ENCODE measurements at regions not wholly inside any gene's neighbourhood (a gene's known extent, or its start where the extent isn't known, plus 50 kb on each side); places are given as distances from the start of the nearest gene placed in this dataset.

GRCh38 chr1:14017531-14017961 lies 317.6 kb downstream of the PRDM2 start:
- no peaks in the 10 kb centered on the region for H3K36me3 Mint-ChIP-seq (ENCODE audit: low read depth)
- H3K9me3 Mint-ChIP-seq, result peaks cover 4% of the 10 kb centered on the region
- H3K4me1 Mint-ChIP-seq, result no peaks in the 10 kb centered on the region
- ATAC-seq (replicated peaks), result no peak
- H3K4me3 Mint-ChIP-seq, result no peak overlapping the region
- H3K27me3 Mint-ChIP-seq, result peaks cover 25% of the 10 kb centered on the region
- H3K27ac Mint-ChIP-seq, result no peak overlapping the region

- H3K4me3 Mint-ChIP-seq, result no peak overlapping the region
- H3K4me1 Mint-ChIP-seq, result no peaks in the 10 kb centered on the region
- no peak for ATAC-seq (replicated peaks)
- peaks cover 4% of the 10 kb centered on the region for H3K9me3 Mint-ChIP-seq
- H3K27me3 Mint-ChIP-seq, result peaks cover 25% of the 10 kb centered on the region
- no peak overlapping the region for H3K27ac Mint-ChIP-seq
- no peaks in the 10 kb centered on the region for H3K36me3 Mint-ChIP-seq (ENCODE audit: low read depth)
Observed at GRCh38 chr1:14019461-14019860, 319.5 kb downstream of the PRDM2 start.

GRCh38 chr1:14020006-14020405 lies 320.0 kb downstream of the PRDM2 start:
- peaks cover 25% of the 10 kb centered on the region for H3K27me3 Mint-ChIP-seq
- H3K4me3 Mint-ChIP-seq, result no peak overlapping the region
- H3K36me3 Mint-ChIP-seq (ENCODE audit: low read depth), result no peaks in the 10 kb centered on the region
- peaks cover 4% of the 10 kb centered on the region for H3K9me3 Mint-ChIP-seq
- ATAC-seq (replicated peaks), result no peak
- no peaks in the 10 kb centered on the region for H3K4me1 Mint-ChIP-seq
- no peak overlapping the region for H3K27ac Mint-ChIP-seq

- peaks cover 11% of the 10 kb centered on the region for H3K27me3 Mint-ChIP-seq
- no peak overlapping the region for H3K27ac Mint-ChIP-seq
- ATAC-seq (replicated peaks), result no peak
- H3K9me3 Mint-ChIP-seq, result peaks cover under 1% of the 10 kb centered on the region
- H3K36me3 Mint-ChIP-seq (ENCODE audit: low read depth), result no peaks in the 10 kb centered on the region
- no peaks in the 10 kb centered on the region for H3K4me1 Mint-ChIP-seq
- H3K4me3 Mint-ChIP-seq, result no peak overlapping the region
Observed at GRCh38 chr1:14027099-14027498, 327.1 kb downstream of the PRDM2 start.

- ATAC-seq (replicated peaks), result no peak
- no peaks in the 10 kb centered on the region for H3K4me1 Mint-ChIP-seq
- no peak overlapping the region for H3K27ac Mint-ChIP-seq
- H3K36me3 Mint-ChIP-seq (ENCODE audit: low read depth), result no peaks in the 10 kb centered on the region
- peaks cover 8% of the 10 kb centered on the region for H3K9me3 Mint-ChIP-seq
- peaks cover 24% of the 10 kb centered on the region for H3K27me3 Mint-ChIP-seq
- no peak overlapping the region for H3K4me3 Mint-ChIP-seq
Observed at GRCh38 chr1:14031461-14031860, 331.5 kb downstream of the PRDM2 start.

- no peaks in the 10 kb centered on the region for H3K4me1 Mint-ChIP-seq
- peaks cover 8% of the 10 kb centered on the region for H3K9me3 Mint-ChIP-seq
- H3K36me3 Mint-ChIP-seq (ENCODE audit: low read depth), result no peaks in the 10 kb centered on the region
- H3K27me3 Mint-ChIP-seq, result peaks cover 29% of the 10 kb centered on the region
- H3K4me3 Mint-ChIP-seq, result no peak overlapping the region
- no peak overlapping the region for H3K27ac Mint-ChIP-seq
- ATAC-seq (replicated peaks), result no peak
Observed at GRCh38 chr1:14034506-14034905, 334.5 kb downstream of the PRDM2 start.

- Mint-ChIP-seq H3K27ac (no peak overlapping the region), H3K27me3 (peaks cover 23% of the 10 kb centered on the region), H3K36me3 (ENCODE audit: low read depth) (no peaks in the 10 kb centered on the region), H3K4me3 (no peak overlapping the region), H3K4me1 (no peaks in the 10 kb centered on the region), H3K9me3 (peaks cover 22% of the 10 kb centered on the region)
- ATAC-seq (replicated peaks), result no peak
Observed at GRCh38 chr1:14037101-14037847, 337.3 kb downstream of the PRDM2 start.

- Mint-ChIP-seq H3K9me3 (peaks cover 23% of the 10 kb centered on the region), H3K27me3 (peaks cover 24% of the 10 kb centered on the region), H3K4me3 (no peak overlapping the region), H3K27ac (no peak overlapping the region), H3K4me1 (no peaks in the 10 kb centered on the region), H3K36me3 (ENCODE audit: low read depth) (no peaks in the 10 kb centered on the region)
- ATAC-seq (replicated peaks), result no peak
Observed at GRCh38 chr1:14039582-14040430, 339.8 kb downstream of the PRDM2 start.

GRCh38 chr1:14049965-14050364 lies 350.0 kb downstream of the PRDM2 start:
- no peaks in the 10 kb centered on the region for H3K36me3 Mint-ChIP-seq (ENCODE audit: low read depth)
- H3K4me1 Mint-ChIP-seq, result no peaks in the 10 kb centered on the region
- no peak for ATAC-seq (replicated peaks)
- H3K27me3 Mint-ChIP-seq, result peaks cover 9% of the 10 kb centered on the region
- no peak overlapping the region for H3K4me3 Mint-ChIP-seq
- peaks cover 6% of the 10 kb centered on the region for H3K9me3 Mint-ChIP-seq
- H3K27ac Mint-ChIP-seq, result no peak overlapping the region

GRCh38 chr1:14055442-14056223 lies 355.6 kb downstream of the PRDM2 start:
- no peak overlapping the region for H3K4me3 Mint-ChIP-seq
- no peaks in the 10 kb centered on the region for H3K36me3 Mint-ChIP-seq (ENCODE audit: low read depth)
- H3K9me3 Mint-ChIP-seq, result peaks cover 13% of the 10 kb centered on the region
- ATAC-seq (replicated peaks), result no peak
- no peak overlapping the region for H3K27ac Mint-ChIP-seq
- H3K4me1 Mint-ChIP-seq, result no peaks in the 10 kb centered on the region
- H3K27me3 Mint-ChIP-seq, result peaks cover 22% of the 10 kb centered on the region

GRCh38 chr1:14057640-14058039 lies 357.7 kb downstream of the PRDM2 start:
- H3K9me3 Mint-ChIP-seq, result peaks cover 13% of the 10 kb centered on the region
- no peaks in the 10 kb centered on the region for H3K4me1 Mint-ChIP-seq
- peaks cover 23% of the 10 kb centered on the region for H3K27me3 Mint-ChIP-seq
- no peak overlapping the region for H3K4me3 Mint-ChIP-seq
- ATAC-seq (replicated peaks), result no peak
- no peaks in the 10 kb centered on the region for H3K36me3 Mint-ChIP-seq (ENCODE audit: low read depth)
- no peak overlapping the region for H3K27ac Mint-ChIP-seq

GRCh38 chr1:14061204-14061603 lies 361.2 kb downstream of the PRDM2 start:
- Mint-ChIP-seq H3K36me3 (ENCODE audit: low read depth) (no peaks in the 10 kb centered on the region), H3K4me3 (no peak overlapping the region), H3K27ac (no peak overlapping the region), H3K27me3 (peaks cover 14% of the 10 kb centered on the region), H3K4me1 (no peaks in the 10 kb centered on the region), H3K9me3 (peaks cover 13% of the 10 kb centered on the region)
- no peak for ATAC-seq (replicated peaks)

GRCh38 chr1:14061722-14062121 lies 361.7 kb downstream of the PRDM2 start:
- H3K9me3 Mint-ChIP-seq, result peaks cover 13% of the 10 kb centered on the region
- H3K27me3 Mint-ChIP-seq, result peaks cover 13% of the 10 kb centered on the region
- no peak overlapping the region for H3K27ac Mint-ChIP-seq
- no peaks in the 10 kb centered on the region for H3K36me3 Mint-ChIP-seq (ENCODE audit: low read depth)
- H3K4me3 Mint-ChIP-seq, result no peak overlapping the region
- ATAC-seq (replicated peaks), result no peak
- no peaks in the 10 kb centered on the region for H3K4me1 Mint-ChIP-seq

- no peak overlapping the region for H3K27ac Mint-ChIP-seq
- no peaks in the 10 kb centered on the region for H3K4me1 Mint-ChIP-seq
- H3K4me3 Mint-ChIP-seq, result no peak overlapping the region
- ATAC-seq (replicated peaks), result no peak
- H3K9me3 Mint-ChIP-seq, result peaks cover 10% of the 10 kb centered on the region
- no peaks in the 10 kb centered on the region for H3K36me3 Mint-ChIP-seq (ENCODE audit: low read depth)
- peaks cover 13% of the 10 kb centered on the region for H3K27me3 Mint-ChIP-seq
Observed at GRCh38 chr1:14062669-14063068, 362.7 kb downstream of the PRDM2 start.
